Bronchial epithelial cell (primary cell): ENCODE measurements at regions not wholly inside any gene's neighbourhood (a gene's known extent, or its start where the extent isn't known, plus 50 kb on each side); places are given as distances from the start of the nearest gene placed in this dataset.

Experiments
- DNase-seq: peaks from one replicate; pipeline ENCODE4 v3.0.0-alpha.2; 2010; ENCODE audit warnings: low read depth
- FAIRE-seq: peaks from 2 replicates; lab custom pipeline; 2011; peaks lifted over from hg19 to GRCh38; lab: Jason Lieb, UNC
- H3K27me3 ChIP-seq: 2 replicates; pipeline ENCODE4 v1.5.1; 2011; ENCODE audit warnings: low read length; ENCODE audit not compliant: control insufficient read depth, insufficient read depth
- H3K36me3 ChIP-seq: 2 replicates; pipeline ENCODE4 v1.5.1; 2011; ENCODE audit warnings: low read length; ENCODE audit not compliant: control insufficient read depth, insufficient read depth
- H3K4me3 ChIP-seq: 2 replicates; pipeline ENCODE4 v1.5.1; 2011; ENCODE audit warnings: mild to moderate bottlenecking, low read depth, low read length, control low read depth
- TF ChIP-seq, protein P1 (sequence below): IDR thresholded peaks from 2 replicates; pipeline ENCODE4 v1.5.1; 2011; ENCODE audit warnings: mild to moderate bottlenecking, moderate library complexity, low read length, control low read depth, inconsistent platforms; ENCODE audit not compliant: insufficient read depth, severe bottlenecking

DNA sequence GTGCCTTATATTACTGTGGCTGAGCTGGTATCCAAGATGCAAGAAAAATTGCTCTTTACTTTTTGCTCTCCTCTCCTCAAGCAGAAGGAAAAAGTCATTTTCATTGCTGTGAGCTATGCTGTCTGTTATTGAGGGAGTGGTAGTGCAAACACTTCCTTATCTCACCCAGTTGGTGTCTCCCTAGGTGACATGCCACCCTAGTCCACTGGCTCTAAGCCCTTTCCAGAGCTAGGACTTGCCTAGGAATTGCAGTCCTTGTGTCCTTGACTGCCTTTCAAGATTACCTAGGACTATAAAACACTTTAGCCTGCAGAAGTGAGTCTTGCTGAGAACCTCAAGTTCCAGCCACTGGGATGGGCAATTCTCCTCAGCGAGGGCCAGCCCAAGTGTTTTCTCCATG lies 458.3 kb downstream of the MRPL39 start:
- TF ChIP-seq, protein P1, sequence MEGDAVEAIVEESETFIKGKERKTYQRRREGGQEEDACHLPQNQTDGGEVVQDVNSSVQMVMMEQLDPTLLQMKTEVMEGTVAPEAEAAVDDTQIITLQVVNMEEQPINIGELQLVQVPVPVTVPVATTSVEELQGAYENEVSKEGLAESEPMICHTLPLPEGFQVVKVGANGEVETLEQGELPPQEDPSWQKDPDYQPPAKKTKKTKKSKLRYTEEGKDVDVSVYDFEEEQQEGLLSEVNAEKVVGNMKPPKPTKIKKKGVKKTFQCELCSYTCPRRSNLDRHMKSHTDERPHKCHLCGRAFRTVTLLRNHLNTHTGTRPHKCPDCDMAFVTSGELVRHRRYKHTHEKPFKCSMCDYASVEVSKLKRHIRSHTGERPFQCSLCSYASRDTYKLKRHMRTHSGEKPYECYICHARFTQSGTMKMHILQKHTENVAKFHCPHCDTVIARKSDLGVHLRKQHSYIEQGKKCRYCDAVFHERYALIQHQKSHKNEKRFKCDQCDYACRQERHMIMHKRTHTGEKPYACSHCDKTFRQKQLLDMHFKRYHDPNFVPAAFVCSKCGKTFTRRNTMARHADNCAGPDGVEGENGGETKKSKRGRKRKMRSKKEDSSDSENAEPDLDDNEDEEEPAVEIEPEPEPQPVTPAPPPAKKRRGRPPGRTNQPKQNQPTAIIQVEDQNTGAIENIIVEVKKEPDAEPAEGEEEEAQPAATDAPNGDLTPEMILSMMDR, result no peak
- H3K36me3 ChIP-seq, result no peaks in the 10 kb centered on the region
- no peak overlapping the region for H3K4me3 ChIP-seq
- H3K27me3 ChIP-seq, result no peaks in the 10 kb centered on the region
- peak; percentile 7 for FAIRE-seq
- no peak for DNase-seq

DNA sequence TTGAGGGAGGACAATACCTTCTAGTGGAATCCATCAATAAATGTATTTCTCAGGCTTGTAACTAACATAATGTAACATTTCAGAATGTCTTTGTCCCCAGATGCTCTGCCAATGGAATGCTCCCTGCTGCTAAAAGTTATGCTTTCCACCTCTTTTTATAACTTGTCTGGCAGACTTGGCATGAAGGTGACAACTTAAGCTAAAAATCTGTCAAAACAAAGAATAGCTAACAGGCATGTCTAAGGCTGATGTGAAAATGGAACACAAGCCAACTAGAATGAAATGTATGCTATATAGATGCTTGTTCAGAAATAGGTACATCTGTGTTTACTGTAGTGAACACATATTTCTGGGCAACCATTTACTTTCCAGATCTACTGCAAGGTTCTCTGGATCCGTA lies 467.9 kb downstream of the MRPL39 start:
- H3K4me3 ChIP-seq, result no peak overlapping the region
- TF ChIP-seq, protein P1, result no peak
- H3K36me3 ChIP-seq, result no peaks in the 10 kb centered on the region
- no peak for DNase-seq
- no peaks in the 10 kb centered on the region for H3K27me3 ChIP-seq
- no peak for FAIRE-seq

DNA sequence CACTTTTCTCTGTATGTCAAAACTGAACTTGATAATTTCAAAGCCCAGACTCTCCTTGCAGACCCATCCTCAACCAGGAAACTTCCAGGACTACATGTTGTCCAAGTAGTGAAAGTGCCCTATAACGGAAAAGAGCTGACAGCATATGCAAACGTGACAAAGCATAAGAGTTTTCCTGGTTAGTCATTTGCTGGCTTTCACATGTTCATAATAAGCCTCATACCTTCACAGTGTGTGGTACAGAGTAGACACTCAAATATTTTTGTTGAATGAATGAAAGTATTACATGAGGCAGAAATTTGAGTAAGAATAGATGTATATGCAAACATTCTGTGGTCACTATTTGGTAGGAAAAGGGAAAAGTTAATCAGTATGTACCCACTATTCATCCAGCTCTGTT lies 473.3 kb downstream of the MRPL39 start:
- Histone ChIP-seq H3K36me3 (no peaks in the 10 kb centered on the region), H3K27me3 (no peaks in the 10 kb centered on the region), H3K4me3 (no peak overlapping the region)
- TF ChIP-seq, protein P1, result no peak
- FAIRE-seq, result no peak
- no peak for DNase-seq

DNA sequence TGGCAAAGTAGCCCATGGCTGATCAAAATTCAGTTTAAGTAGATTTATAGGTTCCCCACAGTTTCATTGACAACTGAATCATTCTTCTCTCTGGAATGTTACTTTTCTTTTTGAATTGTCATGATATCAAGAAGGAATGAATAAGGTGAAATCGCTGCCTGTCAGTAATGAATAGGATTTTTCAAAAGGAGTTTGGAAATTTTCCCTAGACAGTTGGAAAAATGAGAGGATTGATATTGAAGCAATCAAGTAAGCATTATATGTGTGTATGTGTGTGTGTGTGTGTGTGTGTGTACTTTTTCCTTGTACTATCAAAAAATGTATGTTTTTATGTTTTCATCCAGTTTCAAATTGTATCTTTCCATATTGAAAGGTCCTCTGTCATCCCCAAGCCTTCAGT lies 479.5 kb downstream of the MRPL39 start:
- no peak for DNase-seq
- Histone ChIP-seq H3K27me3 (no peaks in the 10 kb centered on the region), H3K4me3 (no peak overlapping the region), H3K36me3 (no peaks in the 10 kb centered on the region)
- TF ChIP-seq, protein P1, result no peak
- no peak for FAIRE-seq

DNA sequence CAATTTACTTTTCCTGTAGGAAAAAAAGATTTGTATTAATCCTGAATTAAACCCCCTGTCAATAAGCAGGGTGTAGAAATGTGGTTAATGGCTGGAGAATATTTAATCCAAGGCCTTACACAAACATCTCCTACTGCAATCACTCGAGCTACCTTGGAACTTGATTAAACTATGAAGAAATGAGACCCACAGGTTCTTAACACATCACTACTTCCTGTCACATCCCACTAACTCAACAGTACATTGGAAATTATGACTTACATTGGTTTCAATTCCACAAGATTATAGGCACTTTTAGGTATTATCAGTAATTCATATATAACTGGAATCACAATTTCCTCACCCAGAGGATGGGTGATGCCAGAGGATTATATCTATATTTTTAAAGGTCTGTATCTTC lies 480.3 kb downstream of the MRPL39 start:
- no peaks in the 10 kb centered on the region for H3K27me3 ChIP-seq
- no peak for FAIRE-seq
- TF ChIP-seq, protein P1, result no peak
- no peaks in the 10 kb centered on the region for H3K36me3 ChIP-seq
- no peak for DNase-seq
- H3K4me3 ChIP-seq, result no peak overlapping the region

DNA sequence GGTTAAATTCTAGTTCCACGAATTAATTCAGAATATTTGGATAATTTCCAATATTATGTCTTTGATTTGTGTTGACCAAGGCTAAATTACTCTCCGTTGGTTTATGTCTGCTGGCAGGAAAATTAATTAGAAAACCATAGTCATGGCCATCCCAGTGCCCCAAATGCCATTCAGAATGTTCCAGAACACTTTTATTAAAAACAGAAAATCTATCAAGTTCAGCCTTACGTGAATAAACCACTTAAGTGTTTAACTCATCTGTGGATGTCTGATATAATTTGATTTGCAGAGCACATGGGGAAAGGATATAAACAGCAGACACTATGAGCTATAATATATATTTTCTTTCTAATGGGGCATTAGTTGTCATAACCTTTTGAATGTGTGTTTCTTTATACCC lies 480.7 kb downstream of the MRPL39 start:
- Histone ChIP-seq H3K27me3 (no peaks in the 10 kb centered on the region), H3K4me3 (no peak overlapping the region), H3K36me3 (no peaks in the 10 kb centered on the region)
- FAIRE-seq (no peak), DNase-seq (no peak)
- TF ChIP-seq, protein P1, result no peak
